Ovary (tissue), 3 donors: ENCODE measurements at regions not wholly inside any gene's neighbourhood (a gene's known extent, or its start where the extent isn't known, plus 50 kb on each side); places are given as distances from the start of the nearest gene placed in this dataset.

Experiments
- POLR2A ChIP-seq: fragments of 450-650 bp; IDR thresholded peaks from one replicate; pipeline ENCODE4 v1.6.1; 2017; ENCODE audit warnings: antibody characterized with exemption, mild to moderate bottlenecking, moderate library complexity
- TF ChIP-seq, protein P1 (sequence below), 3 donors: fragments of 450-650 bp in 2 of 3; fragments of 200-600 bp in 1 of 3; IDR thresholded peaks; one replicate each; pipeline versions ENCODE4 v1.5.1 to v1.8.0; 2016 to 2022; ENCODE audit warnings: antibody characterized with exemption in 3 of 3, mild to moderate bottlenecking in 1 of 3
- donor health status: DM: no; HTN: no; CAD: no.

- no peak for TF ChIP-seq POLR2A
- TF ChIP-seq, protein P1, sequence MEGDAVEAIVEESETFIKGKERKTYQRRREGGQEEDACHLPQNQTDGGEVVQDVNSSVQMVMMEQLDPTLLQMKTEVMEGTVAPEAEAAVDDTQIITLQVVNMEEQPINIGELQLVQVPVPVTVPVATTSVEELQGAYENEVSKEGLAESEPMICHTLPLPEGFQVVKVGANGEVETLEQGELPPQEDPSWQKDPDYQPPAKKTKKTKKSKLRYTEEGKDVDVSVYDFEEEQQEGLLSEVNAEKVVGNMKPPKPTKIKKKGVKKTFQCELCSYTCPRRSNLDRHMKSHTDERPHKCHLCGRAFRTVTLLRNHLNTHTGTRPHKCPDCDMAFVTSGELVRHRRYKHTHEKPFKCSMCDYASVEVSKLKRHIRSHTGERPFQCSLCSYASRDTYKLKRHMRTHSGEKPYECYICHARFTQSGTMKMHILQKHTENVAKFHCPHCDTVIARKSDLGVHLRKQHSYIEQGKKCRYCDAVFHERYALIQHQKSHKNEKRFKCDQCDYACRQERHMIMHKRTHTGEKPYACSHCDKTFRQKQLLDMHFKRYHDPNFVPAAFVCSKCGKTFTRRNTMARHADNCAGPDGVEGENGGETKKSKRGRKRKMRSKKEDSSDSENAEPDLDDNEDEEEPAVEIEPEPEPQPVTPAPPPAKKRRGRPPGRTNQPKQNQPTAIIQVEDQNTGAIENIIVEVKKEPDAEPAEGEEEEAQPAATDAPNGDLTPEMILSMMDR (IDR thresholded peaks at IDR 0.05), result no peak
These were observed 205.8 kb upstream of the EOMES start for GRCh38 chr3:27927882-27928281.
